ENCODE measurements at regions not wholly inside any gene's neighbourhood (a gene's known extent, or its start where the extent isn't known, plus 50 kb on each side); places are given as distances from the start of the nearest gene placed in this dataset.

DNA sequence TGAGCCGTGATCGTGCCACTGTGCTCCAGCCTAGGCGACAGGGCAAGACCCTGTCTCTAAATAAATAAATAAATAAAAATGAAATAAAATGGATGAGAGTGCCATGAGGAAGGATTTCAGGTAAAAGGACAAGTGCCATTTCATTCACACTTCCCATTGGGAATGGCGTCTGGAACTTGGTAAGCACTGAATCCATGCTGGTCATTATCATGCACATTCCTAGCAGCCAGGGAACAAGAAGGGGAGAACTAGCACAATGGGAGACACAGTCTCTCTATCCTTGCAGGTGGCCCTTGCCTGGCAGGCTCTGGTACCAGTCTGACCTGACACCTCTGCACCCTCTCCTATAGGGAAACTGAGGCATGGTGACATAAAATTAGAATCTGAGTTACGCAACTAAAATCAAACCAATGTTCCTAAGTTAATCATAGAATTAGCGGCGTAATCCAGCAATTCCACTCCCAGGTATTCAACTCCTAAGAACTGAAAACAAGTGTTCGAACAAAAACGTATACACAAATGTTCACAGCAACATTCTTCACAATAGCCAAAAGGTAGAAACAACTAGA lies 70.8 kb upstream of the MFGE8 start:
- Histone ChIP-seq H3K4me2 (ENCODE audit: low read length) (no peak overlapping the region), H3K27ac (ENCODE audit: low read depth, low read length) (no peak overlapping the region), H3K4me3 (ENCODE audit: low read length) (no peak overlapping the region), H3K9me2 (replicated peaks; ENCODE audit: control insufficient read depth, low read length) (no peaks in the 10 kb centered on the region), H3K36me3 (ENCODE audit: control insufficient read depth, low read length) (no peaks in the 10 kb centered on the region), H3K27me3 (ENCODE audit: control insufficient read depth, low read length) (no peaks in the 10 kb centered on the region; the same call in 1 of the 2 replicates), H4K20me1 (ENCODE audit: control insufficient read depth, insufficient read depth, low read depth, low read length) (no peaks in the 10 kb centered on the region), H3K79me2 (ENCODE audit: control insufficient read depth, low read length) (no peaks in the 10 kb centered on the region), H3K4me1 (ENCODE audit: control insufficient read depth, low read length) (peaks cover 7% of the 10 kb centered on the region), H3K9me3 (ENCODE audit: control insufficient read depth, insufficient read depth, low read length) (no peaks in the 10 kb centered on the region), H3F3A (ENCODE audit: control insufficient read depth, insufficient read depth) (no peaks in the 10 kb centered on the region)
- TF ChIP-seq EZH2phosphoT487 (IDR thresholded peaks at IDR 0.05; ENCODE audit: borderline replicate concordance, low read length) (no peak), CTCF (IDR thresholded peaks at IDR 0.05; ENCODE audit: low read depth, low read length, poor library complexity, severe bottlenecking) (no peak)

DNA sequence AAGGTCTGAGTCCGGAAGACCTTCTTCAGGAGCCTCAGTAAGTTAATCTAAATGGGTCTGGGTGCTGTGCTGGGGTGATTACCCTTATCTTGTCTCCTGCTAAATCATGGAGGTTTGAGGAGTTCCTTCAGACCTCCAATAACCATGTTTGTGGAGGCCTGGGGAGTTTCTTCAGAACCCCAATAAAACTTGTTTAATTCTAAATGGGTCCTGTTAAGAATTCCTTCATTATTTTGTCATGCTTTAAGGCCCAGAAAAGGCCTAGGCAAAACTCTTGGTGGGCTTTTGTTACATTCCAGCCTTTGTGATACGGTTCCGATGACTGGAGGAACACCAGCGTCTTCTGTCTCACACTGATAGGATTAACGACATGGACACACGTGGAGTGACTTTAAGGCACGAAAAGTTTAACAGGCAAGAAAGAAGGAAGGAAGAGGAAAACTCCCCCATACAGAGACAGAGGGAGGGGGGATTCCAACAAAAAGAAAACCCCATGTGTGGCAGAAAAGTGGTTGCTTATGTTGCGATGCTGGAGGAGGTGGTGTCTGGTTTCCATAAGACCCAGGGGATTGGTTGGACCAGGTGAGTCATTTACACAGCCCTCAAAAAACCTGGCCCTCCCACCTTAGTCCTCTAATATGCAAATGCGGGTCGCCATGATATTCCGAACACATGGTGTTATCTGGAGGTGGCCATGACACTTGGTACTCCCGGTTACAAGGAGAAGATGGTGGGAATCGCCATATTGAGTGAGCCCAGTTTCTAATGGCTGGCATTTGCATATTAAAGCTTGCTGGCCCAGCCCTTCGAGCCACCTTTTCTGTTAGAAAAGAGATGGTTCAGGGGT lies 72.6 kb upstream of the MFGE8 start:
- Histone ChIP-seq H4K20me1 (ENCODE audit: control insufficient read depth, insufficient read depth, low read depth, low read length) (no peaks in the 10 kb centered on the region), H3K9me2 (replicated peaks; ENCODE audit: control insufficient read depth, low read length) (no peaks in the 10 kb centered on the region), H3F3A (ENCODE audit: control insufficient read depth, insufficient read depth) (no peaks in the 10 kb centered on the region), H3K79me2 (ENCODE audit: control insufficient read depth, low read length) (no peaks in the 10 kb centered on the region), H3K36me3 (ENCODE audit: control insufficient read depth, low read length) (no peaks in the 10 kb centered on the region), H3K4me3 (ENCODE audit: low read length) (no peak overlapping the region), H3K27ac (ENCODE audit: low read depth, low read length) (no peak overlapping the region), H3K27me3 (ENCODE audit: control insufficient read depth, low read length) (peaks cover 2% of the 10 kb centered on the region), H3K9me3 (ENCODE audit: control insufficient read depth, insufficient read depth, low read length) (no peaks in the 10 kb centered on the region), H3K4me2 (ENCODE audit: low read length) (no peak overlapping the region), H3K4me1 (ENCODE audit: control insufficient read depth, low read length) (peaks cover 7% of the 10 kb centered on the region)
- TF ChIP-seq EZH2phosphoT487 (IDR thresholded peaks at IDR 0.05; ENCODE audit: borderline replicate concordance, low read length) (no peak), CTCF (IDR thresholded peaks at IDR 0.05; ENCODE audit: low read depth, low read length, poor library complexity, severe bottlenecking) (no peak)

GRCh38 chr15:88986949-88987590 lies 73.9 kb upstream of the MFGE8 start:
- no peaks in the 10 kb centered on the region for H3K36me3 ChIP-seq (ENCODE audit: control insufficient read depth, low read length)
- H3K9me2 ChIP-seq (replicated peaks; ENCODE audit: control insufficient read depth, low read length): no peaks in the 10 kb centered on the region
- no peaks in the 10 kb centered on the region for H3K79me2 ChIP-seq (ENCODE audit: control insufficient read depth, low read length)
- TF ChIP-seq CTCF (IDR thresholded peaks at IDR 0.05; ENCODE audit: low read depth, low read length, poor library complexity, severe bottlenecking) (no peak), EZH2phosphoT487 (IDR thresholded peaks at IDR 0.05; ENCODE audit: borderline replicate concordance, low read length) (no peak)
- H3K9me3 ChIP-seq (ENCODE audit: control insufficient read depth, insufficient read depth, low read length): no peaks in the 10 kb centered on the region
- H4K20me1 ChIP-seq (ENCODE audit: control insufficient read depth, insufficient read depth, low read depth, low read length): no peaks in the 10 kb centered on the region
- no peak overlapping the region for H3K27ac ChIP-seq (ENCODE audit: low read depth, low read length)
- no peak overlapping the region for H3K4me2 ChIP-seq (ENCODE audit: low read length)
- no peak overlapping the region for H3K4me3 ChIP-seq (ENCODE audit: low read length)
- peaks cover 2% of the 10 kb centered on the region for H3K27me3 ChIP-seq (ENCODE audit: control insufficient read depth, low read length)
- H3K4me1 ChIP-seq (ENCODE audit: control insufficient read depth, low read length): peaks cover 7% of the 10 kb centered on the region
- H3F3A ChIP-seq (ENCODE audit: control insufficient read depth, insufficient read depth): no peaks in the 10 kb centered on the region

Data from DOHH2 (cell line).